WTC11 (cell line): ENCODE measurements at regions not wholly inside any gene's neighbourhood (a gene's known extent, or its start where the extent isn't known, plus 50 kb on each side); places are given as distances from the start of the nearest gene placed in this dataset.

ENCODE experiments used
- ETV6 ChIP-seq: sonication (generic); formaldehyde crosslinking; IDR thresholded peaks from 2 replicates; pipeline ENCODE4 v1.8.1; 2022; ENCODE audit warnings: mild to moderate bottlenecking, missing genetic modification reagents
- MLX ChIP-seq: sonication (generic); formaldehyde crosslinking; IDR thresholded peaks from 2 replicates; pipeline ENCODE4 v1.8.1; 2023; ENCODE audit warnings: mild to moderate bottlenecking, missing genetic modification reagents, moderate library complexity
- MYBL2 ChIP-seq: sonication (generic); formaldehyde crosslinking; IDR thresholded peaks from 2 replicates; pipeline ENCODE4 v1.8.1; 2023; ENCODE audit warnings: mild to moderate bottlenecking, moderate library complexity, missing genetic modification reagents
- USF1 ChIP-seq: sonication (generic); formaldehyde crosslinking; IDR thresholded peaks from 2 replicates; pipeline ENCODE4 v1.8.0; 2022; ENCODE audit warnings: mild to moderate bottlenecking, missing genetic modification reagents
- USF2 ChIP-seq: sonication (generic); formaldehyde crosslinking; IDR thresholded peaks from 2 replicates; pipeline ENCODE4 v1.8.1; 2023; ENCODE audit warnings: mild to moderate bottlenecking, missing genetic modification reagents, moderate library complexity
- ZNF423 ChIP-seq: fragments of 250-450 bp; sonication (Bioruptor Pico); IDR thresholded peaks from 2 replicates; pipeline ENCODE4 v2.1.2; 2022; ENCODE audit warnings: mild to moderate bottlenecking, moderate library complexity
- TF ChIP-seq, protein P1 (sequence below): fragments of 200-600 bp; IDR thresholded peaks from 2 replicates; pipeline ENCODE4 v1.8.0; 2022; ENCODE audit warnings: antibody characterized with exemption

GRCh38 chr11:11782532-11783110 lies 59.2 kb upstream of the USP47 start:
- TF ChIP-seq ZNF423 (CRISPR knock-in tag), result no peak
- no peak for TF ChIP-seq MLX (CRISPR knock-in tag)
- TF ChIP-seq, protein P1, sequence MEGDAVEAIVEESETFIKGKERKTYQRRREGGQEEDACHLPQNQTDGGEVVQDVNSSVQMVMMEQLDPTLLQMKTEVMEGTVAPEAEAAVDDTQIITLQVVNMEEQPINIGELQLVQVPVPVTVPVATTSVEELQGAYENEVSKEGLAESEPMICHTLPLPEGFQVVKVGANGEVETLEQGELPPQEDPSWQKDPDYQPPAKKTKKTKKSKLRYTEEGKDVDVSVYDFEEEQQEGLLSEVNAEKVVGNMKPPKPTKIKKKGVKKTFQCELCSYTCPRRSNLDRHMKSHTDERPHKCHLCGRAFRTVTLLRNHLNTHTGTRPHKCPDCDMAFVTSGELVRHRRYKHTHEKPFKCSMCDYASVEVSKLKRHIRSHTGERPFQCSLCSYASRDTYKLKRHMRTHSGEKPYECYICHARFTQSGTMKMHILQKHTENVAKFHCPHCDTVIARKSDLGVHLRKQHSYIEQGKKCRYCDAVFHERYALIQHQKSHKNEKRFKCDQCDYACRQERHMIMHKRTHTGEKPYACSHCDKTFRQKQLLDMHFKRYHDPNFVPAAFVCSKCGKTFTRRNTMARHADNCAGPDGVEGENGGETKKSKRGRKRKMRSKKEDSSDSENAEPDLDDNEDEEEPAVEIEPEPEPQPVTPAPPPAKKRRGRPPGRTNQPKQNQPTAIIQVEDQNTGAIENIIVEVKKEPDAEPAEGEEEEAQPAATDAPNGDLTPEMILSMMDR, result no peak
- TF ChIP-seq USF1 (CRISPR knock-in tag), result no peak
- no peak for TF ChIP-seq ETV6
- TF ChIP-seq MYBL2 (CRISPR knock-in tag), result no peak
- TF ChIP-seq USF2, result no peak
